SHP77 (cell line): ENCODE measurements at regions not wholly inside any gene's neighbourhood (a gene's known extent, or its start where the extent isn't known, plus 50 kb on each side); places are given as distances from the start of the nearest gene placed in this dataset.
A peak's percentile ranks its signal among the peaks of the same experiment; 100 is the strongest.

Experiments
- DNase-seq, 2 experiments: peaks; one replicate each; lab custom pipeline; 2025; lab: John Stamatoyannopoulos, UW

GRCh38 chr2:53111004-53111403, 656.6 kb upstream of the CHAC2 start:
- DNase-seq, result no peak

- DNase-seq, result no peak
Measured at GRCh38 chr2:53108246-53108645, 659.4 kb upstream of the CHAC2 start.

- DNase-seq, result peak; percentile 15 to 16
Measured at GRCh38 chr2:53104263-53104662, 663.3 kb upstream of the CHAC2 start.

- DNase-seq, result no peak
Measured at GRCh38 chr2:53103679-53104078, 663.9 kb upstream of the CHAC2 start.

- DNase-seq, result no peak
Measured at GRCh38 chr2:53098696-53099078, 668.9 kb upstream of the CHAC2 start.

GRCh38 chr2:53096351-53096750, 671.3 kb upstream of the CHAC2 start:
- no peak for DNase-seq

GRCh38 chr2:53095664-53096063, 671.9 kb upstream of the CHAC2 start:
- no peak for DNase-seq

- DNase-seq, result no peak
Measured at GRCh38 chr2:53095227-53095626, 672.4 kb upstream of the CHAC2 start.

GRCh38 chr2:53093355-53093754, 674.2 kb upstream of the CHAC2 start:
- DNase-seq, result no peak

GRCh38 chr2:53091183-53091582, 676.4 kb upstream of the CHAC2 start:
- no peak for DNase-seq

GRCh38 chr2:53087874-53088461, 679.6 kb upstream of the CHAC2 start:
- DNase-seq, result no peak

GRCh38 chr2:53087262-53087873, 680.2 kb upstream of the CHAC2 start:
- no peak for DNase-seq

- no peak for DNase-seq
Measured at GRCh38 chr2:53077413-53077812, 690.2 kb upstream of the CHAC2 start.

- DNase-seq, result no peak
Measured at GRCh38 chr2:53075760-53076159, 691.8 kb upstream of the CHAC2 start.

GRCh38 chr2:53067533-53067932, 700.1 kb upstream of the CHAC2 start:
- no peak for DNase-seq

- DNase-seq, result no peak
Measured at GRCh38 chr2:53067056-53067455, 700.5 kb upstream of the CHAC2 start.

- no peak for DNase-seq
Measured at GRCh38 chr2:53064154-53064553, 703.5 kb upstream of the CHAC2 start.

- no peak for DNase-seq
Measured at GRCh38 chr2:53058526-53058925, 709.1 kb upstream of the CHAC2 start.

- no peak for DNase-seq
Measured at GRCh38 chr2:53053937-53054336, 713.7 kb upstream of the CHAC2 start.

- no peak for DNase-seq
Measured at GRCh38 chr2:53051157-53051556, 716.4 kb upstream of the CHAC2 start.

- no peak for DNase-seq
Measured at GRCh38 chr2:53040536-53041229, 726.9 kb upstream of the CHAC2 start.

- no peak for DNase-seq
Measured at GRCh38 chr2:53036196-53036595, 731.4 kb upstream of the CHAC2 start.

- DNase-seq, result no peak
Measured at GRCh38 chr2:53035153-53035552, 732.5 kb upstream of the CHAC2 start.

- no peak for DNase-seq
Measured at GRCh38 chr2:53033411-53033810, 734.2 kb upstream of the CHAC2 start.
